ENCODE measurements at regions not wholly inside any gene's neighbourhood (a gene's known extent, or its start where the extent isn't known, plus 50 kb on each side); places are given as distances from the start of the nearest gene placed in this dataset.

- CTCF ChIA-PET: no interaction called here
- H3K4me1 ChIP-seq (ENCODE audit: insufficient read depth, low read length, poor library complexity, severe bottlenecking): peaks cover 10% of the 10 kb centered on the region
- no TSS peak for BruUV-seq (replicated peaks)
- POLR2A ChIA-PET (ENCODE audit: low non-redundant PET): no interaction called here
- H3K27me3 ChIP-seq (replicated peaks; ENCODE audit: insufficient read depth, low read depth, low read length, poor library complexity): no peaks in the 10 kb centered on the region
- H3K27ac ChIP-seq (ENCODE audit: low read depth, low read length, poor library complexity, severe bottlenecking): no peak overlapping the region
- TF ChIP-seq EZH2 (IDR thresholded peaks at IDR 0.05; ENCODE audit: borderline replicate concordance, low read depth, low read length, poor library complexity, severe bottlenecking): no peak
- TF ChIP-seq CTCF (conservative IDR thresholded peaks at IDR 0.05; ENCODE audit: low read depth, low read length): no peak
- intact Hi-C loops (cut with micrococcal nuclease; ENCODE audit: unreplicated experiment): no loop called here
- H3K4me3 ChIP-seq (ENCODE audit: low read depth, low read length, poor library complexity, severe bottlenecking): no peak overlapping the region
- no peaks in the 10 kb centered on the region for H3K36me3 ChIP-seq (ENCODE audit: insufficient read depth, low read length, poor library complexity, severe bottlenecking)
- DNase-seq (ENCODE audit: low spot score): no peak
- no peaks in the 10 kb centered on the region for H3K9me3 ChIP-seq (ENCODE audit: low read depth, low read length, poor library complexity, severe bottlenecking)
Measured at GRCh38 chr14:48247977-48248376, 572.6 kb upstream of the MDGA2 start.

GRCh38 chr14:48243900-48244299 lies 568.5 kb upstream of the MDGA2 start:
- H3K9me3 ChIP-seq (ENCODE audit: low read depth, low read length, poor library complexity, severe bottlenecking): no peaks in the 10 kb centered on the region
- no peaks in the 10 kb centered on the region for H3K27me3 ChIP-seq (replicated peaks; ENCODE audit: insufficient read depth, low read depth, low read length, poor library complexity)
- ChIA-PET CTCF (no interaction called here), POLR2A (ENCODE audit: low non-redundant PET) (no interaction called here)
- DNase-seq (ENCODE audit: low spot score): no peak
- no peaks in the 10 kb centered on the region for H3K36me3 ChIP-seq (ENCODE audit: insufficient read depth, low read length, poor library complexity, severe bottlenecking)
- intact Hi-C loops (cut with micrococcal nuclease; ENCODE audit: unreplicated experiment): no loop called here
- no peak overlapping the region for H3K4me3 ChIP-seq (ENCODE audit: low read depth, low read length, poor library complexity, severe bottlenecking)
- no peak for TF ChIP-seq CTCF (conservative IDR thresholded peaks at IDR 0.05; ENCODE audit: low read depth, low read length)
- no peak for TF ChIP-seq EZH2 (IDR thresholded peaks at IDR 0.05; ENCODE audit: borderline replicate concordance, low read depth, low read length, poor library complexity, severe bottlenecking)
- BruUV-seq (replicated peaks): no TSS peak
- H3K27ac ChIP-seq (ENCODE audit: low read depth, low read length, poor library complexity, severe bottlenecking): no peak overlapping the region
- H3K4me1 ChIP-seq (ENCODE audit: insufficient read depth, low read length, poor library complexity, severe bottlenecking): no peaks in the 10 kb centered on the region

GRCh38 chr14:48229091-48229490 lies 553.7 kb upstream of the MDGA2 start:
- no TSS peak for BruUV-seq (replicated peaks)
- H3K4me1 ChIP-seq (ENCODE audit: insufficient read depth, low read length, poor library complexity, severe bottlenecking): no peaks in the 10 kb centered on the region
- no peak overlapping the region for H3K27ac ChIP-seq (ENCODE audit: low read depth, low read length, poor library complexity, severe bottlenecking)
- H3K36me3 ChIP-seq (ENCODE audit: insufficient read depth, low read length, poor library complexity, severe bottlenecking): no peaks in the 10 kb centered on the region
- no peak overlapping the region for H3K4me3 ChIP-seq (ENCODE audit: low read depth, low read length, poor library complexity, severe bottlenecking)
- intact Hi-C loops (cut with micrococcal nuclease; ENCODE audit: unreplicated experiment): no loop called here
- ChIA-PET POLR2A (ENCODE audit: low non-redundant PET) (no interaction called here), CTCF (no interaction called here)
- DNase-seq (ENCODE audit: low spot score): no peak
- TF ChIP-seq EZH2 (IDR thresholded peaks at IDR 0.05; ENCODE audit: borderline replicate concordance, low read depth, low read length, poor library complexity, severe bottlenecking) (no peak), CTCF (conservative IDR thresholded peaks at IDR 0.05; ENCODE audit: low read depth, low read length) (no peak)
- H3K27me3 ChIP-seq (replicated peaks; ENCODE audit: insufficient read depth, low read depth, low read length, poor library complexity): no peaks in the 10 kb centered on the region
- H3K9me3 ChIP-seq (ENCODE audit: low read depth, low read length, poor library complexity, severe bottlenecking): no peaks in the 10 kb centered on the region
